GM21423 (cell line): ENCODE measurements at regions not wholly inside any gene's neighbourhood (a gene's known extent, or its start where the extent isn't known, plus 50 kb on each side); places are given as distances from the start of the nearest gene placed in this dataset.

Experiments
- ATAC-seq: cut with Tn5 transposase; IDR thresholded peaks from one replicate; pipeline ENCODE4 v1.9.1; 2021; ENCODE audit warnings: mild to moderate bottlenecking, moderate library complexity; ENCODE audit not compliant: unreplicated experiment

- no peak for ATAC-seq
These were observed 572.5 kb upstream of the AADAT start for GRCh38 chr4:170662250-170662649.

GRCh38 chr4:170657761-170658160, 568.0 kb upstream of the AADAT start:
- no peak for ATAC-seq

- ATAC-seq, result no peak
These were observed 566.8 kb upstream of the AADAT start for GRCh38 chr4:170656506-170656905.

- ATAC-seq, result no peak
These were observed 562.8 kb upstream of the AADAT start for GRCh38 chr4:170652571-170652970.

- no peak for ATAC-seq
These were observed 562.0 kb upstream of the AADAT start for GRCh38 chr4:170651786-170652185.

- no peak for ATAC-seq
These were observed 537.7 kb upstream of the AADAT start for GRCh38 chr4:170627418-170627817.

- no peak for ATAC-seq
These were observed 534.1 kb upstream of the AADAT start for GRCh38 chr4:170623899-170624298.

GRCh38 chr4:170610434-170610833, 520.7 kb upstream of the AADAT start:
- ATAC-seq, result no peak

GRCh38 chr4:170599894-170600293, 510.1 kb upstream of the AADAT start:
- ATAC-seq, result no peak

GRCh38 chr4:170591076-170591475, 501.3 kb upstream of the AADAT start:
- ATAC-seq, result no peak

- peak; percentile 85 for ATAC-seq
These were observed 499.9 kb upstream of the AADAT start for GRCh38 chr4:170589597-170590191.

GRCh38 chr4:170581969-170582368, 492.2 kb upstream of the AADAT start:
- ATAC-seq, result no peak

- no peak for ATAC-seq
These were observed 491.6 kb upstream of the AADAT start for GRCh38 chr4:170581322-170581721.

- no peak for ATAC-seq
These were observed 490.9 kb upstream of the AADAT start for GRCh38 chr4:170580651-170581050.

GRCh38 chr4:170538821-170539473, 449.2 kb upstream of the AADAT start:
- ATAC-seq, result no peak

GRCh38 chr4:170529748-170530722, 440.3 kb upstream of the AADAT start:
- no peak for ATAC-seq

- ATAC-seq, result no peak
These were observed 436.7 kb upstream of the AADAT start for GRCh38 chr4:170526471-170526870.

- no peak for ATAC-seq
These were observed 432.7 kb upstream of the AADAT start for GRCh38 chr4:170522427-170522970.

- ATAC-seq, result no peak
These were observed 407.9 kb upstream of the AADAT start for GRCh38 chr4:170497689-170498088.

GRCh38 chr4:170497112-170497511, 407.4 kb upstream of the AADAT start:
- peak; percentile 85 for ATAC-seq

GRCh38 chr4:170491981-170492380, 402.2 kb upstream of the AADAT start:
- no peak for ATAC-seq
